ENCODE measurements at regions not wholly inside any gene's neighbourhood (a gene's known extent, or its start where the extent isn't known, plus 50 kb on each side); places are given as distances from the start of the nearest gene placed in this dataset.

DNA sequence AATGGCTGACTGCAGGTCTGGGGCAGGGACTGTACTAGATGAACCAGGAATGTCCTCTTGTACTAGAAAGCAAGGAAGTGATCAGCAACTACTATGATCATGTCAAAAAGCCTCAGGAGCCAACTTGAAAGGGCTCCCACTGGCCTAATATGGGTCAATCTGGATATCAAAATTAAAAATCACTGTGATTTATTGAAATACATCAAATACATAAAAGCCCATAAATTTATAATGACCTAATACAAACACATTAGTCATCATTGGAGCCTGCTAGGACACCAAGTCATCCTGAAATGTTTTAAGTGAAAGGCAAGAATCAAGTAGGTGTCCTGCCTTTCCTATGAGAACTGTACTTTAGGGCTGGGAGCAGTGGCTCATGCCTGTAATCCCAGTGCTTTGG lies 70.5 kb upstream of the KLHL13 start:
- no peaks in the 10 kb centered on the region for H4K20me1 ChIP-seq (replicated peaks in 1 of 2; ENCODE audit: control insufficient read depth in 1 of 2, insufficient read depth in 2 of 2, low read length in 2 of 2)
- DNase-seq (ENCODE audit: low read depth in 1 of 2, low spot score in 2 of 2) = no peak
- H3K14ac ChIP-seq (ENCODE audit: insufficient read length) = no peak overlapping the region
- no peaks in the 10 kb centered on the region for H3K36me3 ChIP-seq (ENCODE audit: control insufficient read depth in 2 of 4, insufficient read depth in 4 of 4, low read length in 3 of 4)
- ChIA-PET POLR2A (ENCODE audit: partially characterized antibody) (no interaction called here), CTCF (ENCODE audit: partially characterized antibody) (no interaction called here)
- no peaks in the 10 kb centered on the region; a peak in 1 of 7 replicates for H3K4me1 ChIP-seq (replicated peaks in 1 of 4; ENCODE audit: control insufficient read depth in 3 of 4, insufficient read depth in 4 of 4, low read length in 3 of 4)
- no peaks in the 10 kb centered on the region for H3K79me1 ChIP-seq (ENCODE audit: low read depth, low read length)
- no peak overlapping the region for H2BK5ac ChIP-seq (ENCODE audit: low read depth, low read length)
- no peak overlapping the region for H4K5ac ChIP-seq (ENCODE audit: insufficient read length, low read depth, low read length)
- no peak overlapping the region for H3K27ac ChIP-seq (ENCODE audit: low read depth, low read length)
- H3K27me3 ChIP-seq (replicated peaks in 1 of 4; ENCODE audit: control insufficient read depth in 3 of 4, extremely low read depth in 1 of 4, insufficient read depth in 3 of 4, low read length in 3 of 4) = no peaks in the 10 kb centered on the region
- no peaks in the 10 kb centered on the region for H3K9me3 ChIP-seq (ENCODE audit: insufficient read depth in 2 of 2, low read depth in 1 of 2, low read length in 1 of 2)
- H3K4me2 ChIP-seq (ENCODE audit: insufficient read depth in 1 of 2, low read depth in 2 of 2, low read length in 2 of 2) = no peak overlapping the region
- H3K9ac ChIP-seq (replicated peaks in 1 of 4; ENCODE audit: extremely low read depth in 1 of 4, low read depth in 3 of 4, low read length in 3 of 4) = no peak overlapping the region
- no peak overlapping the region for H2AFZ ChIP-seq (ENCODE audit: low read length)
- H4K8ac ChIP-seq (ENCODE audit: extremely low read depth, insufficient read depth, low read length) = no peak overlapping the region
- H2BK12ac ChIP-seq (ENCODE audit: low read depth, low read length) = no peak overlapping the region
- no peaks in the 10 kb centered on the region for H3K79me2 ChIP-seq (ENCODE audit: control insufficient read depth in 1 of 2, insufficient read depth in 2 of 2, low read length in 2 of 2)
- no peaks in the 10 kb centered on the region for H3K23me2 ChIP-seq (ENCODE audit: low read depth, low read length)
- H3K23ac ChIP-seq (ENCODE audit: insufficient read length) = no peak overlapping the region
- H4K91ac ChIP-seq (replicated peaks; ENCODE audit: insufficient read length, low read length) = no peak overlapping the region
- no peak overlapping the region for H3K4me3 ChIP-seq (ENCODE audit: extremely low read depth in 1 of 4, insufficient read depth in 2 of 4, low read depth in 3 of 4, low read length in 4 of 4)
- FAIRE-seq = no peak
- H2BK20ac ChIP-seq (ENCODE audit: low read length) = no peak overlapping the region
- no peak overlapping the region for H3K18ac ChIP-seq (ENCODE audit: extremely low read depth, low read length)
- H2BK15ac ChIP-seq (ENCODE audit: low read length) = no peak overlapping the region
- no peak overlapping the region for H2BK120ac ChIP-seq (replicated peaks; ENCODE audit: low read depth, low read length)
- no peak overlapping the region for H3K56ac ChIP-seq (replicated peaks; ENCODE audit: insufficient read length, low read depth, low read length)
- H3K4ac ChIP-seq (replicated peaks; ENCODE audit: insufficient read length, low read depth, low read length) = no peak overlapping the region
- no peak overlapping the region for H2AK5ac ChIP-seq (ENCODE audit: low read depth, low read length)
- TF ChIP-seq JUND (IDR thresholded peaks at IDR 0.05; ENCODE audit: low read length) (no peak), ZNF274 (IDR thresholded peaks at IDR 0.05; ENCODE audit: borderline replicate concordance, extremely low read depth, low read length) (no peak), SUZ12 (IDR thresholded peaks at IDR 0.05; ENCODE audit: low read length) (no peak), NRF1 (IDR thresholded peaks at IDR 0.05; ENCODE audit: low read depth, low read length) (no peak), SIRT6 (IDR thresholded peaks at IDR 0.05; ENCODE audit: low read length) (no peak), YY1 (IDR thresholded peaks at IDR 0.05; ENCODE audit: low read depth, low read length) (no peak), HDAC2 (IDR thresholded peaks at IDR 0.05; ENCODE audit: borderline replicate concordance in 1 of 2, low read depth in 2 of 2, low read length in 2 of 2) (no peak), SP1 (IDR thresholded peaks at IDR 0.05; ENCODE audit: low read depth, low read length) (no peak), TAF1 (IDR thresholded peaks at IDR 0.05; ENCODE audit: low read depth, low read length) (no peak), SRF (IDR thresholded peaks at IDR 0.05; ENCODE audit: low read depth, low read length) (no peak), ASH2L (IDR thresholded peaks at IDR 0.05; ENCODE audit: low read length) (no peak), TAF7 (optimal IDR thresholded peaks at IDR 0.05; ENCODE audit: borderline replicate concordance, low read depth, low read length) (no peak), RAD21 (IDR thresholded peaks at IDR 0.05 in 1 of 2, conservative IDR thresholded peaks at IDR 0.05 in 1 of 2; ENCODE audit: low read depth in 2 of 2, low read length in 2 of 2) (no peak)
- TF ChIP-seq, protein P1, sequence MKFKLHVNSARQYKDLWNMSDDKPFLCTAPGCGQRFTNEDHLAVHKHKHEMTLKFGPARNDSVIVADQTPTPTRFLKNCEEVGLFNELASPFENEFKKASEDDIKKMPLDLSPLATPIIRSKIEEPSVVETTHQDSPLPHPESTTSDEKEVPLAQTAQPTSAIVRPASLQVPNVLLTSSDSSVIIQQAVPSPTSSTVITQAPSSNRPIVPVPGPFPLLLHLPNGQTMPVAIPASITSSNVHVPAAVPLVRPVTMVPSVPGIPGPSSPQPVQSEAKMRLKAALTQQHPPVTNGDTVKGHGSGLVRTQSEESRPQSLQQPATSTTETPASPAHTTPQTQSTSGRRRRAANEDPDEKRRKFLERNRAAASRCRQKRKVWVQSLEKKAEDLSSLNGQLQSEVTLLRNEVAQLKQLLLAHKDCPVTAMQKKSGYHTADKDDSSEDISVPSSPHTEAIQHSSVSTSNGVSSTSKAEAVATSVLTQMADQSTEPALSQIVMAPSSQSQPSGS (IDR thresholded peaks at IDR 0.05; ENCODE audit: low read length) = no peak

Measured in H1 (cell line).